ENCODE measurements at regions not wholly inside any gene's neighbourhood (a gene's known extent, or its start where the extent isn't known, plus 50 kb on each side); places are given as distances from the start of the nearest gene placed in this dataset.

DNA sequence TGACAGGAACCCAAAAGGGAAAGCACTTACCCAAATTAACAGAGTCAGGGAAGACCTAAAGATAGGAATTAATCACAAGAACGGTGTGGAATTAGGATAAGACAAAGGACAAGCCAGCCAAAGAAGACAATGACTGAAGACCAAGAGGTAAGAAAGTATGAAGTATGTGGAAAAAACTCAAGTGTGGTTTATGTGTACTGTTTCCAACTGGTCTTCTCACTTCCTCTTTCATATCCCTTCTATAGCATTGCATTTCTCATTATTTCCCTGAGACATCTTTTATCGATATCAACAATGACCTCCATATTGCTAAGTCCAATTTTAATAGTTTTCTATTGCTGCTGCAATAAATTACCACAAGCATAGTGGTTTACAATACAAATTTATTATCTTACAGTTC lies 313.5 kb upstream of the SLC39A10 start (continued):
- no peak for TF ChIP-seq TP53 (CRISPR knock-in tag; IDR thresholded peaks at IDR 0.05)
- TF ChIP-seq, protein P1, sequence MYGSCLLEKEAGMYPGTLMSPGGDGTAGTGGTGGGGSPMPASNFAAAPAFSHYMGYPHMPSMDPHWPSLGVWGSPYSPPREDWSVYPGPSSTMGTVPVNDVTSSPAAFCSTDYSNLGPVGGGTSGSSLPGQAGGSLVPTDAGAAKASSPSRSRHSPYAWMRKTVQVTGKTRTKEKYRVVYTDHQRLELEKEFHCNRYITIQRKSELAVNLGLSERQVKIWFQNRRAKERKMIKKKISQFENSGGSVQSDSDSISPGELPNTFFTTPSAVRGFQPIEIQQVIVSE (CRISPR knock-in tag; IDR thresholded peaks at IDR 0.05; ENCODE audit: borderline replicate concordance) = no peak
- TF ChIP-seq, protein P2, sequence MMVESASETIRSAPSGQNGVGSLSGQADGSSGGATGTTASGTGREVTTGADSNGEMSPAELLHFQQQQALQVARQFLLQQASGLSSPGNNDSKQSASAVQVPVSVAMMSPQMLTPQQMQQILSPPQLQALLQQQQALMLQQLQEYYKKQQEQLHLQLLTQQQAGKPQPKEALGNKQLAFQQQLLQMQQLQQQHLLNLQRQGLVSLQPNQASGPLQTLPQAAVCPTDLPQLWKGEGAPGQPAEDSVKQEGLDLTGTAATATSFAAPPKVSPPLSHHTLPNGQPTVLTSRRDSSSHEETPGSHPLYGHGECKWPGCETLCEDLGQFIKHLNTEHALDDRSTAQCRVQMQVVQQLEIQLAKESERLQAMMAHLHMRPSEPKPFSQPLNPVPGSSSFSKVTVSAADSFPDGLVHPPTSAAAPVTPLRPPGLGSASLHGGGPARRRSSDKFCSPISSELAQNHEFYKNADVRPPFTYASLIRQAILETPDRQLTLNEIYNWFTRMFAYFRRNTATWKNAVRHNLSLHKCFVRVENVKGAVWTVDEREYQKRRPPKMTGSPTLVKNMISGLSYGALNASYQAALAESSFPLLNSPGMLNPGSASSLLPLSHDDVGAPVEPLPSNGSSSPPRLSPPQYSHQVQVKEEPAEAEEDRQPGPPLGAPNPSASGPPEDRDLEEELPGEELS (CRISPR knock-in tag; IDR thresholded peaks at IDR 0.05) = no peak
- no peak for TF ChIP-seq OVOL2 (CRISPR knock-in tag; IDR thresholded peaks at IDR 0.05; ENCODE audit: borderline replicate concordance)
- no peak for TF ChIP-seq FOXJ3 (CRISPR knock-in tag; IDR thresholded peaks at IDR 0.05; ENCODE audit: borderline replicate concordance)
- TF ChIP-seq ZNF138 (CRISPR knock-in tag; conservative IDR thresholded peaks at IDR 0.05) = no peak
- TF ChIP-seq, protein P3, sequence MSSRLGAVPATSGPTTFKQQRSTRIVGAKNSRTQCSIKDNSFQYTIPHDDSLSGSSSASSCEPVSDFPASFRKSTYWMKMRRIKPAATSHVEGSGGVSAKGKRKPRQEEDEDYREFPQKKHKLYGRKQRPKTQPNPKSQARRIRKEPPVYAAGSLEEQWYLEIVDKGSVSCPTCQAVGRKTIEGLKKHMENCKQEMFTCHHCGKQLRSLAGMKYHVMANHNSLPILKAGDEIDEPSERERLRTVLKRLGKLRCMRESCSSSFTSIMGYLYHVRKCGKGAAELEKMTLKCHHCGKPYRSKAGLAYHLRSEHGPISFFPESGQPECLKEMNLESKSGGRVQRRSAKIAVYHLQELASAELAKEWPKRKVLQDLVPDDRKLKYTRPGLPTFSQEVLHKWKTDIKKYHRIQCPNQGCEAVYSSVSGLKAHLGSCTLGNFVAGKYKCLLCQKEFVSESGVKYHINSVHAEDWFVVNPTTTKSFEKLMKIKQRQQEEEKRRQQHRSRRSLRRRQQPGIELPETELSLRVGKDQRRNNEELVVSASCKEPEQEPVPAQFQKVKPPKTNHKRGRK (CRISPR knock-in tag; IDR thresholded peaks at IDR 0.05; ENCODE audit: borderline replicate concordance) = no peak

DNA sequence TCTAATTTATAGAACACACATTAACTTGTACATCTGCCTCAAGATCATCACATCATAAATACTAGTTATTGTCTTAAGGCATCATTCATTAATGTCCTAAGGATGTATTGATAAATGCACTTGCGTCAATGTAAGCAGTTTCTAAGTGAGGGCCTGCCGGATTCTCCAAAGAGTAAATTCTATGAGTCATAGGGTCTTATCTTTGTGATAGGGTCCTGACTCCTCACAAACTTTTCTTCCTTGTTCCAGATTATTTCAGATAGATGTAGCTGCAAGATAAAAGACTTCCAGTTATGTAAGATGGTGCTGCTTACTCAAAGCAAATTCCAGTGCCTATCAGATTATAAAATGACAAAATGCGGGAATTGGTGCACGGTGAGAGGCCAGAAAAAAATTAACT lies 315.0 kb upstream of the SLC39A10 start:
- no peak for ATAC-seq
- TF ChIP-seq ZNF263 (CRISPR knock-in tag; IDR thresholded peaks at IDR 0.05; ENCODE audit: low read depth) = no peak
- TF ChIP-seq NFYB (CRISPR knock-in tag; conservative IDR thresholded peaks at IDR 0.05; ENCODE audit: low read depth) = no peak
- TF ChIP-seq, protein P4, sequence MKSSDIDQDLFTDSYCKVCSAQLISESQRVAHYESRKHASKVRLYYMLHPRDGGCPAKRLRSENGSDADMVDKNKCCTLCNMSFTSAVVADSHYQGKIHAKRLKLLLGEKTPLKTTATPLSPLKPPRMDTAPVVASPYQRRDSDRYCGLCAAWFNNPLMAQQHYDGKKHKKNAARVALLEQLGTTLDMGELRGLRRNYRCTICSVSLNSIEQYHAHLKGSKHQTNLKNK (CRISPR knock-in tag; IDR thresholded peaks at IDR 0.05) = no peak
- TF ChIP-seq, protein P1 (CRISPR knock-in tag; IDR thresholded peaks at IDR 0.05; ENCODE audit: borderline replicate concordance) = no peak
- no peak for TF ChIP-seq ZNF317 (CRISPR knock-in tag; IDR thresholded peaks at IDR 0.05; ENCODE audit: borderline replicate concordance, low read depth)
- no peak for TF ChIP-seq EMX1 (CRISPR knock-in tag; IDR thresholded peaks at IDR 0.05)
- no peak for TF ChIP-seq SMAD3 (CRISPR knock-in tag; IDR thresholded peaks at IDR 0.05; ENCODE audit: borderline replicate concordance)
- TF ChIP-seq ZBTB21 (CRISPR knock-in tag; IDR thresholded peaks at IDR 0.05; ENCODE audit: borderline replicate concordance) = no peak
- no peak for TF ChIP-seq CBFB (CRISPR knock-in tag; IDR thresholded peaks at IDR 0.05; ENCODE audit: low read depth)
- no peak for TF ChIP-seq JUN (CRISPR knock-in tag; IDR thresholded peaks at IDR 0.05)
- TF ChIP-seq TCF7 (CRISPR knock-in tag; IDR thresholded peaks at IDR 0.05; ENCODE audit: low read depth) = no peak
- TF ChIP-seq, protein P5, sequence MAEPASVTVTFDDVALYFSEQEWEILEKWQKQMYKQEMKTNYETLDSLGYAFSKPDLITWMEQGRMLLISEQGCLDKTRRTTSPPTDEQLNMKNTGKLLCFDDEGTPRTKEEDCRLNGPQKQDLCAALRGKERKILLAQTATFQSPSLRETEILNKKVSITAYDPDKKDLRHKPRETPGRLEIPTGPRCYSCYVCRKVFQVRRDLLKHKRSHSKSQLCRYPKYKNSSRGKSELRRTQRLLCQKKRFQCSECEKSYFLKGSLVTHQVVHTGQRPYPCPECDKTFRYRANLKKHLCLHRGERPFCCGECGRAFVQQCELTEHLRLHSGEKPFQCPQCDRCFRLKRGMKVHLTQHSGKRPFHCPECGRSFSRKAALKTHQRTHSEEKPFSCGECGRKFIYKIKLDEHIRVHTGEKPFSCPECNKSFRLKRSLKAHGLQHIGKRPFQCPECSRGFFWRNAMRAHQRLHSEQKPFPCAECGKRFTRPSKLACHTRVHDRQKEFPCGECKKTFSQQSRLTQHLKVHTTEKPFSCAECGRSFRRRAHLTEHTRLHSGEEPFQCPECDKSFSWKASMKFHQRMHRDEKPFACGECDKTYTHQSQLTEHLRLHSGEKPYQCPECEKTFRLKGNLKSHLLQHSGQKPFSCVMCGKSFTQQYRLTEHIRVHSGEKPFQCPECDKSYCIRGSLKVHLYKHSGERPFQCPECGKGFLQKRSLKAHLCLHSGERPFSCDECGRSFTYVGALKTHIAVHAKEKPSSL (CRISPR knock-in tag; conservative IDR thresholded peaks at IDR 0.05) = no peak
- CTCF ChIA-PET = no interaction called here

More for the DNA sequence above, 315.0 kb upstream of the SLC39A10 start:
- POLR2A ChIA-PET = no interaction called here
- Mint-ChIP-seq H3K4me1 (peaks cover 11% of the 10 kb centered on the region), H3K27me3 (ENCODE audit: low read depth) (no peaks in the 10 kb centered on the region), H3K27ac (no peak overlapping the region), H3K9me3 (no peaks in the 10 kb centered on the region; the same call in 1 of the 2 replicates), H3K4me3 (no peak overlapping the region), H3K36me3 (no peaks in the 10 kb centered on the region)
- DNase-seq (ENCODE audit: low spot score) = no peak

Measured in WTC11 (cell line).